Ascending aorta (tissue), 2 donors: ENCODE measurements at regions not wholly inside any gene's neighbourhood (a gene's known extent, or its start where the extent isn't known, plus 50 kb on each side); places are given as distances from the start of the nearest gene placed in this dataset.
"Not testable (repeated sequence)": the region's sequence is repeated elsewhere in the genome, so short reads cannot be mapped to it uniquely, and the experiment has no call there.

ENCODE experiments used
- DNase-seq, 2 donors: peaks; one replicate each; pipeline ENCODE4 v3.0.0-alpha.2; 2019; ENCODE audit warnings: low spot score in 2 of 2
- H3K27ac ChIP-seq, 2 donors: fragments of 200-600 bp; sonication (generic); one replicate each; pipeline ENCODE4 v1.5.1; 2016 to 2017; ENCODE audit warnings: mild to moderate bottlenecking in 1 of 2
- H3K27me3 ChIP-seq: fragments of 200-600 bp; sonication (generic); one replicate; pipeline ENCODE4 v1.5.1; 2017
- H3K36me3 ChIP-seq, 2 donors: fragments of 200-600 bp; sonication (generic); one replicate each; pipeline ENCODE4 v1.5.1; 2016
- H3K4me1 ChIP-seq, 2 donors: fragments of 200-600 bp; sonication (generic); one replicate each; pipeline ENCODE4 v1.5.1; 2016 to 2017; ENCODE audit warnings: mild to moderate bottlenecking in 1 of 2
- H3K4me3 ChIP-seq, 2 donors: fragments of 200-600 bp; sonication (generic); one replicate each; pipeline ENCODE4 v1.5.1; 2016 to 2017; ENCODE audit warnings: mild to moderate bottlenecking in 1 of 2
- H3K9me3 ChIP-seq, 2 donors: fragments of 200-600 bp; sonication (generic); one replicate each; pipeline ENCODE4 v1.5.1; 2016
- CTCF ChIP-seq, 3 experiments: fragments of 200-600 bp in 2 of 3; fragments of 450-650 bp in 1 of 3; sonication (generic) in 2 of 3; IDR thresholded peaks; one replicate each; pipeline ENCODE4 v1.5.1; 2016 to 2019; ENCODE audit warnings: antibody characterized with exemption in 3 of 3, mild to moderate bottlenecking in 1 of 3, moderate library complexity in 1 of 3
- intact Hi-C: fragments of 100-400 bp; cut with DNase I; formaldehyde crosslinking; loops from one replicate; pipeline ENCODE4 v1.15.1; 2023

DNA sequence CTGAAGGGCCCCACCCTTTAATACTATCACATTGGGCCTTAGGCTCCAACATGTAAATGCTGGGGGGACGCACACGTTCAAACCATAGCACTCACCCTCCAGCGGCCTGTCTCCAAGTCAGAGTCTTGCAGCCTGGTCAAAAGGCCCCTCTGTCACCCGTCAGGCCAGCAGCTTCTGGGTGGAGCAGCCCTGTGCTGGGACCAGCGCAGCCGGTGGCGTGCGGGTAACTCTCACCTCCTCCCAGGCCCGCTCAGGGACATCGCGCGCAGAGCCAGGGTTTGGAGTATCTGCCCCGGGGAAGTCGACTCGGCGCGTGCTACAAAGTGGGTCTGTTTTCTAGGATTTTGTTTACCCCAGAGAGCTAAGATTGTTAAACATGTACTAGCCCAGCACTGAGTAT lies 93.0 kb upstream of the COL5A1 start:
- no peak for TF ChIP-seq CTCF (IDR thresholded peaks at IDR 0.05)
- no peak for DNase-seq
- no peaks in the 10 kb centered on the region for H3K27me3 ChIP-seq
- H3K9me3 ChIP-seq: no peaks in the 10 kb centered on the region
- H3K27ac ChIP-seq: no peak overlapping the region
- intact Hi-C loops: loop anchor here (5.0 kb wide), 1 partner anchor 91 kb away; no protein-coding TSS in a partner anchor
- H3K4me3 ChIP-seq: no peak overlapping the region
- no peaks in the 10 kb centered on the region for H3K36me3 ChIP-seq
- peaks cover 11 to 31% of the 10 kb centered on the region in 2 donors for H3K4me1 ChIP-seq

DNA sequence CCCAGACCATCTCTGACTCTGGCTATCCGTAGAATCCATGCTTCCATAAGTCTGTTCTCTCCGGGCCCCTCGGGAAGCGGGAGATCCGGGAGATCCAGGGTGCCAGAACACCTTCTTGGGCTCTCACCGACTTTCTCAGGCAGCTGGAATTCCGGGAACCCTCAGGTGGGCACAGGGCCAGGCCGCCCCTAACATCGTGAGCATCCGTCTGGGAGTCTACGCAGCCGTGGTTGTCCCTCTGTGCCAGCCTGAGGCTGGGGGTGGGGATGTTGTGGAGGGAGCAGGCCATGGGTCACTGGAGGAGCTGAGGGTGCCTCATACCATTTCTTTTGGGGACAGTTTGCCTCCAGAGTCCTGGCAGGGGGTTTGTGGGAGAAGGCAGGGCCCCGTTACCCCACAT lies 92.3 kb upstream of the COL5A1 start:
- no peak for TF ChIP-seq CTCF (IDR thresholded peaks at IDR 0.05)
- Histone ChIP-seq H3K27me3 (no peaks in the 10 kb centered on the region), H3K4me1 (peaks cover 11 to 26% of the 10 kb centered on the region in 2 donors), H3K36me3 (no peaks in the 10 kb centered on the region), H3K4me3 (no peak overlapping the region), H3K27ac (no peak overlapping the region), H3K9me3 (no peaks in the 10 kb centered on the region)
- intact Hi-C loops: loop anchor here (5.0 kb wide), 1 partner anchor 92 kb away; no protein-coding TSS in a partner anchor
- no peak for DNase-seq

GRCh38 chr9:134550081-134550480 lies 91.5 kb upstream of the COL5A1 start:
- intact Hi-C loops: loop anchor here (5.0 kb wide), 1 partner anchor 73 kb away; no protein-coding TSS in a partner anchor
- not testable (repeated sequence) for DNase-seq

DNA sequence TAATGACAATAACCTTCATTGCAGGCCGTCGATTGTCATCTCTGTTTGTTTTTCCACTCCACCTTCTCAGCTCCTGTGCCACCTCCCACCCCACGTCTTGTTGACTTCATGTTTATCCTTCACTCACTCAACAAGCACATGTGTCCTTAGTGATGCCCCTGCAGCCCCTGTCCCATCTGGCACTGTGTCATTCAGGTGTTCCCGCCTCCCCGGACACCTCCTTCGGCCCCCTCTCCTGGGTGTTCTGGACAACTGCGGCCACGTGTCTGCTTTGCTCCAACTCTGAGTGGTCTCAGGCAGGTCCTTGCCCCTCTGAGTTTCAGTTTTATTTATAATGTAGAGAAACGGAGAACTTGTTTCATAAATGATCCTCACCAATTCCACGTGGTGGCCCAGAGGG lies 91.0 kb upstream of the COL5A1 start:
- no peaks in the 10 kb centered on the region for H3K27me3 ChIP-seq
- no peak overlapping the region for H3K4me3 ChIP-seq
- no peak for TF ChIP-seq CTCF (IDR thresholded peaks at IDR 0.05)
- H3K9me3 ChIP-seq: no peaks in the 10 kb centered on the region
- intact Hi-C loops: loop anchor here (5.0 kb wide), 1 partner anchor 73 kb away; no protein-coding TSS in a partner anchor
- peak overlapping the region in 1 of 2 donors; percentile 70 for H3K27ac ChIP-seq
- peaks cover 8 to 24% of the 10 kb centered on the region in 2 donors for H3K4me1 ChIP-seq
- H3K36me3 ChIP-seq: no peaks in the 10 kb centered on the region
- no peak for DNase-seq

More at GRCh38 chr9:134550081-134550480, 91.5 kb upstream of the COL5A1 start:
- not testable (repeated sequence) for H3K36me3 ChIP-seq, H3K27me3 ChIP-seq, H3K4me3 ChIP-seq, H3K9me3 ChIP-seq, H3K27ac ChIP-seq
- H3K4me1 ChIP-seq: peaks cover 11 to 26% of the 10 kb centered on the region in 2 donors

GRCh38 chr9:134551176-134551575 lies 90.4 kb upstream of the COL5A1 start:
- intact Hi-C loops: loop anchor here (5.0 kb wide), 1 partner anchor 74 kb away; no protein-coding TSS in a partner anchor
- H3K4me3 ChIP-seq: no peak overlapping the region
- H3K27me3 ChIP-seq: no peaks in the 10 kb centered on the region
- no peaks in the 10 kb centered on the region for H3K36me3 ChIP-seq
- DNase-seq: no peak
- peak overlapping the region; percentile 66 to 70 for H3K27ac ChIP-seq
- peaks cover 7 to 24% of the 10 kb centered on the region in 2 donors for H3K4me1 ChIP-seq
- H3K9me3 ChIP-seq: no peaks in the 10 kb centered on the region
- no peak for TF ChIP-seq CTCF (IDR thresholded peaks at IDR 0.05)

DNA sequence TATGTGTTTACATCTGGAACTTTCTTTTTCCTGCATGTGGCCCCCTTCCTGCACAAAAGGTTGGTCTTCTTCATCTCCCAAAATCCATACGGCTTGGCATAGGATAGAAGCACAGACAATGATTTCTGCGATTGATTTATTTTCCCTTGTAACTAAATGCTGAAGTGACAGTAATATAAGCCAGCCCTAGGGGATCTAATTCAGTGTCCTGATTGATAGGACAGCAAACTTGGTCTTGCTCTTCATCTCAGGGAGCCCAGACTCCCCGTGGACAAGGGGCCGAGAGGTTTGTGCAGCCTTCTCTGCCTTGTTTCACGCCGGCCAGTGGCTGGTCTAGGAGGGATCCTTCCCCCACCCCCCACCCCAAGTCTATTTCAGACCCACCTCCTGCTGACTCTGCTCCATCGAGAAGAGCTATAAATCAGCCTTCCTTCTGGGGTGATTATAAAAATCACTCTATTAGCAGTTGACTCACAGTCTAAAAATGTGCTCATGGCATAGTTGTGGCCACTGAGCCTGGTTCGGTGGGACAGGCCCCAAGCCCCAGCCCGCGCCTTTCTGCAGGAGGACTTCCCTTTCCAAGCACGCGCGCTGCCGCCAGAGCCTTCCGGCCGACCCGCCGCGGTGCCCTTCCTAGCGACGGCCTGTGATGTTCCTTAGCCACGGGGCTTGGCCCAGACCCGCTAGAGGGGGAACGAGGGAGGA lies 89.8 kb upstream of the COL5A1 start:
- Histone ChIP-seq H3K9me3 (no peaks in the 10 kb centered on the region), H3K4me3 (no peak overlapping the region), H3K4me1 (peaks cover 7 to 24% of the 10 kb centered on the region in 2 donors), H3K27me3 (no peaks in the 10 kb centered on the region), H3K27ac (peak overlapping the region; percentile 66 to 70), H3K36me3 (no peaks in the 10 kb centered on the region)
- DNase-seq: peak in 1 of 2 donors; percentile 82
- no peak for TF ChIP-seq CTCF (IDR thresholded peaks at IDR 0.05)
- intact Hi-C loops: loop anchor here (5.0 kb wide), 1 partner anchor 74 kb away; no protein-coding TSS in a partner anchor
